GM19395 (cell line): ENCODE measurements at regions not wholly inside any gene's neighbourhood (a gene's known extent, or its start where the extent isn't known, plus 50 kb on each side); places are given as distances from the start of the nearest gene placed in this dataset.

Experiments used
- ATAC-seq: cut with Tn5 transposase; IDR thresholded peaks from one replicate; pipeline ENCODE4 v1.9.1; 2021; ENCODE audit warnings: mild to moderate bottlenecking, moderate library complexity; ENCODE audit not compliant: unreplicated experiment

DNA sequence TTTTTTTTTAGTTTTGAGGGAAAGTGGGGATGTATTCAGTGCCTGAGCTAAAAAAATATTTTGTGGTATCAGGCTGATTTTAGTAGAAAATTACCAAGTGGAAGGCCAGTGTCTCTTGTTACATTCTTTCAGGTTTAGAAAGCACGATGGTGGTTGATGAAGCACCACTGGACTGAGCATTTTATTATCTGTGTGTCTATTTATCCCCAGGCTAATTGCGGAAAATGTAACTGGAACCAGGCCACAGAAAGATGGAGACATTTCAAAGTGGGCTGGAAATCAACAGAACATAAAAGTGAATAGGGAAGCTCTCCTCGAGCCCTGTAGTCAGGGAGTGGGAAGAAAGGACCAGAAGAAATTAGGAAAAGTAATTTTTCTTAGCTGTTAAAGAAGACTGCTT, 261.0 kb downstream of the STK31 start:
- no peak for ATAC-seq

DNA sequence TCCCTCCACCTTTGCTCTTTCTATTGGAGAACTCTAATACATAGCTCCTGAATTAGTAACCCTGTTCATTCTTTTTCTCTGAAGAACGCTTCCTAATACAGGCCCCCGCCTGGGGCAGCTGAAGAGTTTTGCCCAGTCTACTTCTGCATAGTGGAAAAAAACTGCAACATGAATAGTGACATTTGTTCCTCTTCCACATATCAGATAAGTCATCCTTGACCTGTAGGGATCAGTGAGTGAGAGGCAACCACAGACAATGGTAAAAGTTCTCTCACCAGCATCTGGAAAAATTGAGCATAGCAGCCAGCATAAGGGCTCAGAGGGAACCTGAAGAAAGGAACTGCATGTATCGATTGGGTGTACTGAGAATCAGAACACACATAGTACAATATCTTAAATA, 262.0 kb downstream of the STK31 start:
- no peak for ATAC-seq

DNA sequence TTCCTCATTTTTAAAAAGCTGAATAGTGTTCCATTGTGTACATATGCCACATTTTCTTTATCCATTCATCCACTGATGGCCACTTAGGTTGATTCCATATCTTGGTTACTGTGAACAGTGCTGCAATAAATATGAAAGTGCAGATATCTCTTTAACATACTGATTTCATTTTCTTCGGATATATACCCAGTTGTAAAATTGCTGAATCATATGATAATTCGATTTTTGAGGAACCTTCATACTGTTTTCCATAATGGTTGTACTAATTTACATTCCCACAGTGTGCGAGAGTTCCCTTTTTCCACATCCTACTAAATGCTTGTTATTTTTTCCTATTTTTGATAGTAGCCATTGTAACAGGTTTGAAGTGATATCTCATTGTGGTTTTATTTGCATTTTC, 263.2 kb downstream of the STK31 start:
- no peak for ATAC-seq

DNA sequence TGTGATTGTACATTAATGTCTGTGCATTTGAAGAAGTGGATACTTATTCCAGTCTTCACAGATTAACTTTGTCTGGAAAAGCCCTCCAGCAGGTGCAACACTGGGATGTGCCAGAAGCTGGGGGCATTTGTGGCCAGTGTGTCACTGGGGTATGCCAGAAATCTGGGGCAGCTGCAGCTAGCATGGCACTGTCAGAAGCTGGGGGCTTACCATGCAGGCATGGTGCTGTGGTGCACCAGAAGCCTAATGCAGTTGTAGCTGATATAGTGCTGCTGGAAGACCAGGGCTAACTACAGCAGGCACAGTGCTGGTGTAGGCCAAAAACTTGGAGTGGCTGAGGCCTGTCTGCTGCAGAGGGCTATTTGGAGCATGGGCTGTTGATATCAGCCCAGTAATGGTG, 270.1 kb downstream of the STK31 start:
- ATAC-seq: no peak

DNA sequence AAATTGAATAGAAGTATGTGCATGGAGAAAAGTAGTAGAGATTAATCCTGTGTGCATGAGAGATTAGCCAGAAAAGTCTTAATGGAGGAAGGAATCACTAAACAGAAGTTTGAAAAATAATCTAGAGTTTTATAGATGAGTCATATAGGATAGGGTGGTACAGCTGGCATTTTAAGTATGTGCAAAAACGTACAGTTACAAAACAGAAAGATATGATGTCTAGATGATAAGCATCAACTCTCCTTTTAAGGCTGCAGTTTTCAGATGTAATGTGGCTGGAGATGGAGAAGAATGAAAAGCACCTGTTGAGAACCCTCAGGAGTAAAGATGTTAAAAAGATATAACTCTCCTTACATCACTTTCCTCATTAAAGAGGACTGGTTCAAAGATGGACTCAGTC, 271.3 kb downstream of the STK31 start:
- ATAC-seq: no peak

DNA sequence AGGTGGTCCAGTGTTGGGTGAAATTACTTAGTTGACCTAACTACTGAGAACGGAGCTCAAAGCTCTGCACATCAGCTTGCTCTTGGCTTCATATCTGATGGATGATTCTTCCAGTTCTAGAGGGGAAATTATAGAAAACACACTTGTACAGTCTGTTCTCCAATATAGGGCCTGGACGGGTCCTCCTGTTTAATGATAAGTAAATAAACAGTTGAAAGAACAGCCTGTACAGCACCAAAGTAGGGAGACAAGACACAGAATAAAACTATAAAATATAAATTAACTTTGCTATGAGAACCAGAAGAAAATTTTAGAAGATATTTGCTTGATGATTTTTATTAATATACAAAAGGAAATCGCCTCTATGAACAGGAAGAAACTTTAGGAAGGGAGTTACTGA, 271.7 kb downstream of the STK31 start:
- no peak for ATAC-seq

DNA sequence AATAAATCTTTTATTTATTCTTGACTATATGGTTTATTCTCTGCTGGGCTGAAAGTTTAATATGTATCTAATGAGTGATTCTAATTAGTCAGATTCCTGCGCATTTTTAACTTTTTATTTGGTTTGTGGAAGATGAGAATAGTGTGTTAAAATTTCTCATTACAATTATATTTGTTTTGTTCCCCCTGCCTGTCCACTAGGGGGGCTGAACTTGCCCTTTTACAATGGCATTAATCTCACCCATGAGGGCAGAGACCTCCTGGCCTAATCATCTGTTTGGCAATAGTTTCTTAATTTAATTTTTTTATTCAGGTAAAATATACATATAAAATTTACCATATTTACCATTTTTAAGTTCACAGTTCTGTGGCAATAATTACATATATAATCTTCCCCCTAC, 278.5 kb upstream of the NPY start:
- no peak for ATAC-seq

DNA sequence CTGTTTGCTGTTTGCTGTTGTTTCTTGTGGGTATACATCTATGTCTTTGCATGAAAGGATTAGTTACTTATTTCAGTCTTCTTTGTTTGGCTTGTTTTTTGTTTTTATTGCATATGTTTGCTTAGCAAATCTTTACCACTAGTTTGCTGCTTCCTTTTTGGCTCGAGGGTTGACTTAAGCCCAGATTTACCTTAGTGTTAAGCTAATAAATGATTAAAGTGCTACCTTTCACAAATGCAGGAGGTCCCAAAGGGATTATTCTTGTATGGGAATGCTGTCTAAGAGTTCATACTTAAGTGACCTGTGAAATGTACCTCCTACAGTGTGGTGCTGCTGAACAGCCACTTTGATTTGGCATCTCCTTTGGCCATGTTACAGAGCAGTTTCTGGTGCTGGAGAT, 273.5 kb upstream of the NPY start:
- ATAC-seq: no peak

DNA sequence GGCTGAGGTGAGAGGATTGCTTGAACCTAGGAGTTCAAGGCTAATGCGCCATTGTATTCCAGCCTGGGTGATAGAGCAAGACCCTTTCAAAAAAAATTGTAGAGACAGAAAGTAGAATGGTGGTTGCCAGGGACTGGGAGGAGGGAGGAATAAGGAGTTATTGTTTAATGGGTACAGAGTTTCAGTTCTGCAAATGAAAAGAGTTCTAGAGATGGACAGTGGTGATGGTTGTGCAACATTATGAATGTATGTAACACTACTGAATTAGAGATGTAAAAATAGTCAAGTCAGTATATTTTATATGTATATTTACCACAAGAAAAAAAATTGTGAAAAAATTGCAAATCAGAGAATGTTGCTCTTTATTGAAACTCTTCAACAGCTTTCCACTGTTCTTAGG, 266.5 kb upstream of the NPY start:
- ATAC-seq: peak; percentile 75

DNA sequence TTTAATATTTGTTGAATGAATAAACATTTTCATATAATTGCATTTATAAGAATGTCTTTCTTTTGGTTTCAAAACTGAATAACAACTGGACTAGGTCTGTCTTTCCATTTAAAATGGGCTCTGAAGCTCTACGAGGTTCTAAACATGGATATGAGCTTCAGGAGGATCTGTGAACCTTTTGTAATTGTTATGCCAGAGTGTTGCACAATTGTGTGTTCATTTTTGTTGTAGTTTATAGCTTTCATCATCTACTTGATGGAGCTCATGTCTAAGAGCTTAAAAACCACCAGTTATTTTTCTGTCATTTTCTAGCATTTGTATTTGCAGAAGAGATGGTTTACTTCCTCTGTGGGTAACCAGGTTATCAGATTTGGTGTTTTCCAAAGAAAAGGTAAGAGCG, 265.7 kb upstream of the NPY start:
- ATAC-seq: no peak

DNA sequence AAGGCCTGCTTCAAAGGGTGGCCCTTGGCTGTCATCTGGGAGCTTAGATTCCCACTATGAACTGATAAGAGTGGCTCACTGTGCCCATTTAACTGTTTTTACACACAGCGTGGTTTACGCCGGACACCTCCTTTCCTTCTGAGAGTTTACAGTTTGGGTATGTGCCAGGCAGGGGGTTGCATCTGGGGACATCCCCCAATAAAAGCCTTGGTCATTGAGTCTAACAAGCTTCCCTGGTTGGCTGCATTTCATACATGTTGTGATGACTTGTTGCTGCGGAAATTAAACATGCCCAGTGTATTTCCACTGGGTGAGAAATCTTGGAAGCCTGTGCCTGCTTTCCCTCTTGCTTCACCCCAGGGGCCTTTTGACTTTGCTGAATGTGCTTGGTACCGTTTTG, 264.1 kb upstream of the NPY start:
- no peak for ATAC-seq

DNA sequence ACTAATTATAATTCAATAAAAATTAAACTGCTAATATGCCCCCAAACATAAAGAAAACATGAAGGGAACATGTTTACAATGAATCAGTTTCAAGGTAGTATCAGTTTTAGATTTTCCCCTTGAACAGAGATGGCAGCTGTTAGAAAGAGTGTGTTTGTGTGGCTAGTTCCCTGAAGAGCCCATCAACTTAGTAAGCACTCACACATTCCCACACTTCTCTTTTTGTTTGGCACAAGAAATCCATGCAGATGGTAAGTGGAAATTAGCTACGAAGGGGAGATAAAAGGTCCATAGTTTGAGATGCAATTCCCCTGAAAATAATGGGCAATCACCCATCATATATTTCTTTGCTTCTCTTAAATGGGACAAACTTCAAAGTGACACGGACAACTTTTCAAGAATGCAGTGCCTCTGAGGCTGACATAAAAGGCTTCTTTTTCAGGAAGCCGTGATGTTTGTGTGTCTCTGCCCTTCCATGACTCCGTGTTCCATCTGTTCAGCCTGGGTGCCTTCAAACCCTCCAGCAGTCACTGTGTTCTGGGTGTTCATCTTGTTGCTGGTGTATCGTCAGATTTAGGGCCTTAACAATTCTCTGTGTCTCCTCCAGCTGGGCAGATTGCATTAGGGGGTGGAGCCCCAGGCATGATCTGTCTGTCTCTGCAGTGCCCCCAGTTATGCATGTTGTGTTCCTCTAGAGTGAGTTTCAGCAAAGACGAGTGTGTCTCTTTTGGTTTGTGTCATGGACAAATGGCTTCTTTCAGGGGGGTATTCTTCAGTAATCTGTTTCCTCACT, 259.5 kb upstream of the NPY start:
- no peak for ATAC-seq

DNA sequence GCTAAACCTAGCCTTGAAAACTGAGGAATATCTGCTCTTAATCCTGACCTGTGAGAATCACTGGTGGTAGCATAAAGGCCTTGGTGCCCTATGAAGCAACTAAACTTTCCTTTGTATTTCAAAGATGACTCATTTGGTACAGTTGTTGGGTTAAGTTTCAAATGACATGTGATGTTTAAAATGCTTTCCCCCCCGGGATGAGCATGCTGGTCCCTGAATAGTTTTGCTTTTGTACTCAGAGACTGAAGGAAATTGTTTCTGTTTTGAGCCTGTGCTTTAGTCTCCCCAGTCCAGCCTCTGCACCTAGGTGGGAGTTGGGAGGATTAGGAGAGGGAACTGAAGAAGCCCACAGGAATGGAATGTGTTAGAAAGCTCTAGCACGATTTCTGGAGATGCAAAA, 258.9 kb upstream of the NPY start:
- no peak for ATAC-seq

DNA sequence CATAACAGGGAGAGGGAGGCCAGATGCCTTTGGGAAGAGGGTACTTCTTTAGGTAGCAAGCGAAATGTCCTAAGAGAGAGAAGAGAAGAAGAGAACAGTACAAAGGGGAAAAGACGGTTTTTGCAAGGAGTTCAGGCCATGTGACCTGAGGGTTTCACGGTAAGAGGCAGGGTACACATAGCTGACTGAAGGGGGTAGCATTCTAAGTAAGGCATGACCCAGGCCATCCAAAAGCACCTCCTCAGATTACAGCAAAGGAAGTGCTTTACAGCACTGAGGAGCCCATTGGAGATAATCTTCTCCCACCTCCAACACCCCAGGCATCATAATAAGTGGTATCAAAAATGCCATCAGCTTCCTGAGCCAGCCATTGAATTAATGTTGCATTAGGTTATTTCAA, 258.2 kb upstream of the NPY start:
- ATAC-seq: no peak

DNA sequence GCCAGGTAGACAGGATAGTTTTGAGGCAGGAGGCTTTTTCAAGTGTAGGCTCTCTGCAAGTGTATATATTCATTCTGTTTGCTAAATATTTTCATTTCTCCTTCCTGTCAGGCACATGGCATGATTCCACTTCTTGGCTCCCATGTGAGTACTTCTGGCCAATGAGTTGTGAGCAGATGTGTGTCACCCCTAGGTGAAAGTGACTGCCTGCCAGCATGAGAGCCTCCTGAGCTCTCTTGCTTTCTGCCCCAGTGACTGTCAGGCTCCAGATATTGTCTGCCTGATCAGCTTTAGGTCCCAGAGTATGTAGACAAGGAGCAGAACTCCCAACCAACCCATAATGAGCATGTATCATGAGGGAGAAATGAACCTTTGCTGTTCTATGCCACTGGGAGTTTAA, 257.6 kb upstream of the NPY start:
- ATAC-seq: no peak

DNA sequence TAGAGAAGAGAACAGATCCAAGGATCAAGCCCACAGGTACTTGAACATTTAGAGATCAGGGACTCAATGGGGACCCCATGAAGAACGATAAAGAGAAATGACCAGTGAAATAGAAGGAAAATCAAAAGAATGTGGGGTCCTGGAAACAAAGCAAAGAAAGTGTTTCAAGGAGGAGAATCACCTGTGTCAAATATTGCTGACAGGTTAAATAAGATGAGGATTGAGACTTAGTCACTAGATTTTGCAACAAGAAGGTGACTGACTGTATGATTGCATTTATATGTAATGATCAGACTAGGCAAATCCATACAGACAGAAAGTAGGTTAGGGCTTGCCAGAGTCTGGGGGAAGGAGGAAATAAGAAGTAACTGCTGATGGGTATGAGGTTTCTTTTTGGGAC, 254.9 kb upstream of the NPY start:
- no peak for ATAC-seq

DNA sequence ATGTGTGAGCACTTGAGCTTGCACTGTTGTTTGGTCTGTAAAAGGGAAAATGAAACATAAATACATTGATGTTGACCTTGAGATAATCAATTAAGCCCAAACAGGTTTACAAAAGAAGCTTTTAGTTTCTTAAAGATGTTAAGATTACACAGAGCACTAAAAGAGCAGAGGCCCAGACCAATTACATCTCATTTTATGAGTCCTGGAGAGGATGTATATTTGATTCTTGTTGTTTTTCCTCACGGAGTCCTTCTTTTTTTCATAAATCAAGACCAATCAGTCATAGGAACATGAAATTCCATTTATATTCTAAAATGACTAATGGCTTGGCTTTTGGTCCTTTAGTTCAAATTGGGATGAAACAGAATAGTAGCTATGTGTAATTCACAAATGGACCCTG, 249.7 kb upstream of the NPY start:
- ATAC-seq: no peak

DNA sequence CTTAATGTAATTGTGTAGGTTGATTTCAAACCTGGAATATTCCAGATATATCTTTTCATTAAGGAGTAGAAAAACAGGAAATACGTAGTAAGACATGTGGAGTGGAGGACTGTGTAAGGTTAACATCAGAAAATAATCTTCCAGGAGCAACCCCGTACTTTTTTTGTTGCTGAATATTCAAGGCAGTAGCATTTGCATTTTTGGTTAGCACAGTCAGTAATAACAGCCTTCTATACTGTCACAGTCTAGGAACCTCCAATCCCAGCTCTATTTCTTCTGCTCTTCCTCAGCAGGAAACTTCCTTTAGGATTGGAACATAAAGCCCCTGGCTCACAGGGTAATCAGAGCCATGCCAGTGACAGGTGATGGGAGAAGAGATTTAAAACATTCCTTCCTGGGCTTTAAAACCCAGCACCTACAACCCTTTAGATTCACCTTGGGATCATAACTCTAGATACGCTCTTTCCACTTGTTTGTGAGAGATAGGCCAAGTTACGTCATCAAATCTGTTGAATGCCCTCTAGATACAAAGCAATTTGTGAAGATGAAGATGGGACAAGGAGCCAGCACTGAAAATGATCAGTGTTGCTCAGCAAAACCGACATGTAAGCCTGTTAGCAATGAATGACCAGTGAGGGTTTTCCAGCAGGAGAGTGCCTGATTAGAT, 248.5 kb upstream of the NPY start:
- no peak for ATAC-seq

DNA sequence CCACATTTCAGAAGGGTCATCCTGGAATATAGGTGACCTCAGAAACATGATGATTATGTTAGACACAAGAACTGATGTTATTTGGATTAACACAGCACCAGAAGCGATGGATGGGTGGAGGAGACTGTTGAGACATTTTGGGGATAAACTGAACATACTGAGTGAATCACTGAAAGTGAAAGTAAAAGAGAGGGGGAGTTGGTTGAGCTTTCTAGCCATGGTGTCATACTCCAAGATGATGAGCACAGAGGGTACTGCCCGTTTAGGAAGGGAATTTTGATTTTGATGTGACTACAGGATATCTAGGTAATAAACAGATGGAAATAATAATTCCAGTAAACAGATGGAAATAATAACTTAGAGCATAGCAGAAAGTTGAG, 248.0 kb upstream of the NPY start:
- ATAC-seq: no peak

DNA sequence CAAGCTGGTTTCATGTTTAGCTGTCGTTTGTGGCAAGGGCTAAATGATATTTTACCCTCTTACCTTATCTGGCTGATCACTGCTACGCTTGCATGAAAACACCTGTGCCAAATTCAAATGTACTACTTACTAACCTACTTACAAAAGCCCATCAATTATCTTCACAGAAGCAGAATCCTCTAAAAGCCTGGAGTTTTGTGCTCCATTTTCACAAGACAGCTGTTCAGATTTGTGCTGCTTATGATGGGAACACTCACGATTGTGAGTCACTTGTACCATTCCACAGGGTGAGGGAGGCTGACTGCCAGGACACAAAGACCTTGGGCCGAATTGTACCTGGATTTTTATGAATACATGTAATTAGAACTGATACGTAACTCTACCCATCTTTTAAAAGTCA, 245.0 kb upstream of the NPY start:
- ATAC-seq: no peak

DNA sequence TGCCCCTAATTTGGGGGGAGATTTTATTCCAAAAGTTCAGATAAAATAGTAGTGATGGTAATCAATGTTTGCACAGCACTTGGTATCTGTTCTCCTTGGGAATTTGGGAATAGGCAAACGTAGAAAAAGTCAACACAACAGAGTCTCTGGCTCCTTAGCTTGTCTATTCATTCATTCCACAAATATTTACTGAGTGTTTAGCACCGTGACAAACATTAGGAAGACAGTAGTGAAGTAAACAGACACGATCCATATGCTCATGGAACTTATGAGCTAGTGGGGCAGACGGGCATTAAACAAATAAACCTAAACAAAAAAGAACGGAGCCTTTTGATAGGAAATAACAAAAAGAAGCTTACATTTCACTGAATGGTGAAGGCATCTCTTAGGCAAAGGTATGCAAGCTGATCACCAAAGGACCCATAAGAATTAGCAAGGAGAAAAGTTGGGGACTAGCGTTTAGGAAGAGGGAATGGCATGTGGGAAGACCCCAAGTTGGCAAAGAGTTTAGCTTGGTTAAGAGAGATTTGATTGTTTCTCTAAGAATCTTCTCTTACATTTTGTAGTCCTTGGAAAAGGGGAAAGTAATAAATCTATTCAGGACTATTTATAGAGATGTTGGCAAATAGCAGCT, 243.9 kb upstream of the NPY start:
- no peak for ATAC-seq

DNA sequence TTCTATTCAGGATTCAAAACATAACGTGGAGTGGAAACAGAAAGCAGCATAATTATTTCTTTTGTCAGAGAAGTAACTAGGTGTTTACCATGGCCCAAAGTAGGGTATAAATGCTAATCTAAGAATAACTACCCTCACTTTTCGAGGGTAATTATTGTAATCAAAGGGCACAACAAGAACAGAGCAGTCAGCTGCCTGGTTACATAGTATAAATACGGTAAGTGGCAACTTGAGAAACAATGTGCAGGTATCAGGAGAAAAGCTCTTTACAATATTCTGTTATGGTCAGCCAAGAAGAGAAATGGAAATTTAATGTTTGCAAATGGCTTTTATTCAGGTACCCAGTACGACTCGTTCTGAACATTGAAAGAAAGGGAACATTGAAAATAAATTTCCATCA, 242.0 kb upstream of the NPY start:
- ATAC-seq: no peak
